H9 (cell line): ENCODE measurements at regions not wholly inside any gene's neighbourhood (a gene's known extent, or its start where the extent isn't known, plus 50 kb on each side); places are given as distances from the start of the nearest gene placed in this dataset.

Experiments
- DNase-seq: peaks from one replicate; pipeline ENCODE4 v3.0.0-alpha.2; 2017
- H2AFZ ChIP-seq: one replicate; pipeline ENCODE4 v1.6.1; 2013; ENCODE audit warnings: mild to moderate bottlenecking, low read length, control low read depth, moderate library complexity
- H2AK5ac ChIP-seq: 2 replicates; pipeline ENCODE4 v1.6.1; 2013; ENCODE audit warnings: low read length, control low read depth, mixed read lengths; ENCODE audit not compliant: insufficient read length
- H2BK120ac ChIP-seq: one replicate; pipeline ENCODE4 v1.6.1; 2013; ENCODE audit warnings: low read depth, mild to moderate bottlenecking, low read length, control low read depth, inconsistent platforms; ENCODE audit not compliant: poor library complexity, severe bottlenecking
- H2BK12ac ChIP-seq: 2 replicates; pipeline ENCODE4 v1.6.1; 2013; ENCODE audit warnings: low read length, control low read depth, mixed read lengths, low read depth; ENCODE audit not compliant: insufficient read length
- H2BK15ac ChIP-seq: 2 replicates; pipeline ENCODE4 v1.6.1; 2013; ENCODE audit warnings: low read depth, low read length, control low read depth
- H2BK20ac ChIP-seq: one replicate; pipeline ENCODE4 v1.6.1; 2013; ENCODE audit warnings: low read depth, mild to moderate bottlenecking, low read length, control low read depth, inconsistent platforms; ENCODE audit not compliant: poor library complexity, severe bottlenecking
- H2BK5ac ChIP-seq: 2 replicates; pipeline ENCODE4 v1.6.1; 2013; ENCODE audit warnings: low read length, control low read depth, mixed read lengths; ENCODE audit not compliant: insufficient read length
- H3K14ac ChIP-seq: 2 replicates; pipeline ENCODE4 v1.6.1; 2013; ENCODE audit warnings: low read length, control low read depth; ENCODE audit not compliant: insufficient read depth
- H3K18ac ChIP-seq: 2 replicates; pipeline ENCODE4 v1.6.1; 2013; ENCODE audit warnings: low read depth, mild to moderate bottlenecking, mixed read lengths, low read length, control low read depth; ENCODE audit not compliant: insufficient read length
- H3K23ac ChIP-seq: 2 replicates; pipeline ENCODE4 v1.6.1; 2013; ENCODE audit warnings: low read length, control low read depth, mixed read lengths, low read depth; ENCODE audit not compliant: insufficient read length
- H3K23me2 ChIP-seq: 2 replicates; pipeline ENCODE4 v1.6.1; 2013; ENCODE audit warnings: low read depth, mild to moderate bottlenecking, mixed read lengths, low read length, control low read depth; ENCODE audit not compliant: insufficient read length, poor library complexity, severe bottlenecking
- H3K27ac ChIP-seq: 2 replicates; pipeline ENCODE4 v1.5.1; 2013; ENCODE audit warnings: low read length, control low read depth, mixed read lengths, low read depth; ENCODE audit not compliant: insufficient read length
- H3K27me3 ChIP-seq: 2 replicates; pipeline ENCODE4 v1.6.1; 2013; ENCODE audit warnings: low read length, control low read depth, inconsistent platforms; ENCODE audit not compliant: insufficient read depth
- H3K4ac ChIP-seq: 2 replicates; pipeline ENCODE4 v1.6.1; 2013; ENCODE audit warnings: low read depth, mild to moderate bottlenecking, control low read depth, inconsistent platforms, low read length, moderate library complexity
- H3K4me1 ChIP-seq: 2 replicates; pipeline ENCODE4 v1.6.1; 2013; ENCODE audit warnings: low read length, control low read depth, inconsistent platforms; ENCODE audit not compliant: insufficient read depth
- H3K4me2 ChIP-seq: 2 replicates; pipeline ENCODE4 v1.6.1; 2013; ENCODE audit warnings: low read length, control low read depth, mixed read lengths; ENCODE audit not compliant: insufficient read length, insufficient read depth
- H3K56ac ChIP-seq: 2 replicates; pipeline ENCODE4 v1.6.1; 2013; ENCODE audit warnings: low read depth, mild to moderate bottlenecking, mixed read lengths, low read length, control low read depth; ENCODE audit not compliant: insufficient read length
- H3K79me1 ChIP-seq: 2 replicates; pipeline ENCODE4 v1.6.1; 2013; ENCODE audit warnings: low read depth, mild to moderate bottlenecking, moderate library complexity, low read length, control low read depth, inconsistent platforms; ENCODE audit not compliant: insufficient read depth, poor library complexity, severe bottlenecking
- H3K79me2 ChIP-seq: 2 replicates; pipeline ENCODE4 v1.6.1; 2013; ENCODE audit warnings: low read length, control low read depth, inconsistent platforms; ENCODE audit not compliant: insufficient read depth
- H3K9ac ChIP-seq: 2 replicates; pipeline ENCODE4 v1.6.1; 2013; ENCODE audit warnings: low read length, control low read depth, mixed read lengths; ENCODE audit not compliant: insufficient read length; ENCODE audit errors: extremely low read depth
- H3K9me3 ChIP-seq: one replicate; pipeline ENCODE4 v1.6.1; 2013; ENCODE audit warnings: low read depth, low read length, inconsistent platforms; ENCODE audit not compliant: control insufficient read depth
- H3T11ph ChIP-seq: one replicate; pipeline ENCODE4 v1.6.1; 2013; ENCODE audit warnings: mild to moderate bottlenecking, low read length, control low read depth, inconsistent platforms
- H4K20me1 ChIP-seq: one replicate; pipeline ENCODE4 v1.6.1; 2013; ENCODE audit not compliant: control insufficient read depth, insufficient read length, insufficient read depth
- H4K5ac ChIP-seq: 2 replicates; pipeline ENCODE4 v1.6.1; 2013; ENCODE audit warnings: low read depth, mild to moderate bottlenecking, mixed read lengths, low read length, control low read depth; ENCODE audit not compliant: insufficient read length
- H4K8ac ChIP-seq: replicated peaks from 2 replicates; pipeline ENCODE4 v1.6.1; 2013; ENCODE audit warnings: low read length, control low read depth, mixed read lengths, low read depth; ENCODE audit not compliant: insufficient read length
- H4K91ac ChIP-seq: 2 replicates; pipeline ENCODE4 v1.6.1; 2013; ENCODE audit warnings: low read depth, mild to moderate bottlenecking, moderate library complexity, mixed read lengths, low read length, control low read depth; ENCODE audit not compliant: insufficient read length
- H3K27ac Mint-ChIP-seq, 3 experiments: 2 replicates in 2 of 3; 3 replicates in 1 of 3; pipeline ENCODE4 v1.8.0; 2020 to 2021; ENCODE audit warnings: mixed read lengths in 3 of 3, mild to moderate bottlenecking in 1 of 3, moderate library complexity in 1 of 3
- H3K27me3 Mint-ChIP-seq: 2 replicates; pipeline ENCODE4 v1.8.0; 2021; ENCODE audit warnings: low read depth, mild to moderate bottlenecking, moderate library complexity, mixed read lengths
- H3K36me3 Mint-ChIP-seq, 3 experiments: 2 replicates in 2 of 3; 3 replicates in 1 of 3; pipeline ENCODE4 v1.8.0; 2020 to 2021; ENCODE audit warnings: low read depth in 3 of 3, mixed read lengths in 3 of 3; ENCODE audit not compliant: insufficient read depth in 1 of 3
- H3K4me1 Mint-ChIP-seq, 2 experiments: 2 replicates each; pipeline ENCODE4 v1.8.0; 2020; ENCODE audit warnings: mixed read lengths in 2 of 2
- H3K4me3 Mint-ChIP-seq, 2 experiments: 2 replicates in 1 of 2; 3 replicates in 1 of 2; pipeline ENCODE4 v1.8.0; 2020 to 2021; ENCODE audit warnings: mild to moderate bottlenecking in 2 of 2, mixed read lengths in 2 of 2, moderate library complexity in 1 of 2
- H3K9me3 Mint-ChIP-seq, 2 experiments: 2 replicates in 1 of 2; 3 replicates in 1 of 2; pipeline ENCODE4 v1.8.0; 2020; ENCODE audit warnings: mild to moderate bottlenecking in 2 of 2, mixed read lengths in 2 of 2, moderate library complexity in 1 of 2
- CTCF ChIP-seq: fragments of 200-600 bp; sonication (generic); conservative IDR thresholded peaks from 3 replicates; pipeline ENCODE4 v1.8.0; 2021; ENCODE audit warnings: antibody characterized with exemption, mild to moderate bottlenecking
- whole genome bisulfite sequencing: extraction: QIAGEN DNeasy Blood & Tissue Kit; methylation state at CpG from one replicate; pipeline ENCODE4 v1.1.7; 2013; ENCODE audit warnings: missing lambda C conversion rate, low lambda C conversion rate, mixed read lengths; ENCODE audit not compliant: insufficient read length; ENCODE audit errors: extremely low coverage; 5-methylcytosine and 5-hydroxymethylcytosine counted together

- H2BK20ac ChIP-seq: no peak overlapping the region
- H3K27ac ChIP-seq: no peak overlapping the region
- no peaks in the 10 kb centered on the region for H3K79me2 ChIP-seq
- H3K4me1 ChIP-seq: no peaks in the 10 kb centered on the region
- WGBS: no CpG with 5 or more reads among the region's 2 CpGs
- H3K4me3 Mint-ChIP-seq: no peak overlapping the region
- H3K4me2 ChIP-seq: no peak overlapping the region
- H3K23ac ChIP-seq: no peak overlapping the region
- no peak overlapping the region for H2BK120ac ChIP-seq
- H3K9me3 ChIP-seq: no peaks in the 10 kb centered on the region
- H3K18ac ChIP-seq: no peak overlapping the region
- H3K4me1 Mint-ChIP-seq: no peaks in the 10 kb centered on the region
- no peak overlapping the region for H2BK12ac ChIP-seq
- no peak overlapping the region for H3K4ac ChIP-seq
- no peaks in the 10 kb centered on the region for H4K20me1 ChIP-seq
- peaks cover 0 to 4% of the 10 kb centered on the region in 2 experiments; a peak in 3 of 5 replicates for H3K9me3 Mint-ChIP-seq
- no peak overlapping the region for H2BK5ac ChIP-seq
- no peaks in the 10 kb centered on the region for H3K79me1 ChIP-seq
- no peak overlapping the region for H3K56ac ChIP-seq
- H4K91ac ChIP-seq: no peak overlapping the region
- no peaks in the 10 kb centered on the region; a peak in 3 of 7 replicates for H3K36me3 Mint-ChIP-seq
- no peak for DNase-seq
- no peak overlapping the region for H3K9ac ChIP-seq
- no peaks in the 10 kb centered on the region for H3K27me3 Mint-ChIP-seq
- H3K27me3 ChIP-seq: no peaks in the 10 kb centered on the region
- no peak overlapping the region for H3K27ac Mint-ChIP-seq
- H3K14ac ChIP-seq: no peak overlapping the region
- H4K5ac ChIP-seq: no peak overlapping the region
- H2BK15ac ChIP-seq: no peak overlapping the region
- no peak overlapping the region for H4K8ac ChIP-seq
- TF ChIP-seq CTCF: no peak
- no peak overlapping the region for H2AFZ ChIP-seq
- H3T11ph ChIP-seq: no peak overlapping the region
- no peak overlapping the region for H2AK5ac ChIP-seq
- H3K23me2 ChIP-seq: no peaks in the 10 kb centered on the region
Measured at GRCh38 chr6:140475086-140475485, 1100.6 kb upstream of the CITED2 start.
